Ovary (tissue), 7 donors: ENCODE measurements at regions not wholly inside any gene's neighbourhood (a gene's known extent, or its start where the extent isn't known, plus 50 kb on each side); places are given as distances from the start of the nearest gene placed in this dataset.

Source experiments
- DNase-seq, 5 donors: peaks; one replicate each; pipeline ENCODE4 v3.0.0-alpha.2; 2019 to 2020
- H3K27ac ChIP-seq, 2 donors: fragments of 200-600 bp; one replicate each; pipeline versions ENCODE4 v1.5.1 to v1.8.0; 2019 to 2022
- H3K27me3 ChIP-seq: fragments of 200-600 bp; one replicate; pipeline ENCODE4 v1.8.0; 2022
- H3K36me3 ChIP-seq: fragments of 200-600 bp; sonication (generic); one replicate; pipeline ENCODE4 v1.5.1; 2019
- H3K4me1 ChIP-seq: one replicate; pipeline ENCODE4 v1.8.1; 2013; ENCODE audit warnings: mild to moderate bottlenecking, moderate library complexity; ENCODE audit not compliant: insufficient read depth
- H3K4me3 ChIP-seq: fragments of 200-600 bp; sonication (generic); one replicate; pipeline ENCODE4 v1.5.1; 2017
- H3K9me3 ChIP-seq, 2 donors: fragments of 200-600 bp in 1 of 2; sonication (generic) in 1 of 2; one replicate each; pipeline versions ENCODE4 v1.5.1 to v1.8.1; 2013 to 2019; ENCODE audit warnings: mild to moderate bottlenecking in 1 of 2, moderate library complexity in 1 of 2
- EP300 ChIP-seq: sonication (generic); formaldehyde crosslinking; IDR thresholded peaks from one replicate; pipeline ENCODE4 v1.6.1; 2017; ENCODE audit warnings: antibody characterized with exemption
- POLR2A ChIP-seq: fragments of 450-650 bp; IDR thresholded peaks from one replicate; pipeline ENCODE4 v1.6.1; 2017; ENCODE audit warnings: antibody characterized with exemption, mild to moderate bottlenecking, moderate library complexity
- WGBS, 3 donors: extraction: QIAGEN DNeasy Blood & Tissue Kit in 1 of 3; methylation state at CpG; one replicate each; pipeline versions ENCODE4 v1.1.5 to v1.1.7; 2013 to 2017; 5-methylcytosine and 5-hydroxymethylcytosine counted together
- intact Hi-C, 4 donors: fragments of 100-400 bp; cut with DNase I; formaldehyde crosslinking; loops; one replicate each; pipeline versions ENCODE4 v1.11.0 to v1.15.1; 2022 to 2023
- TF ChIP-seq, protein P1 (sequence below), 3 donors: fragments of 450-650 bp in 2 of 3; fragments of 200-600 bp in 1 of 3; IDR thresholded peaks; one replicate each; pipeline versions ENCODE4 v1.5.1 to v1.8.0; 2016 to 2022; ENCODE audit warnings: antibody characterized with exemption in 3 of 3, mild to moderate bottlenecking in 1 of 3
- donor health status: DM: no; HTN: no; CAD: no; lungs with moderate emphysema.
- donor health status: DM: no; HTN: no; CAD: no.
- donor health status: Bipolar disorder and iron deficiency.
- donor health status: DM: no; HTN: no; CAD: no.
- donor health status: DM: yes; HTN: yes; CAD: no.

DNA sequence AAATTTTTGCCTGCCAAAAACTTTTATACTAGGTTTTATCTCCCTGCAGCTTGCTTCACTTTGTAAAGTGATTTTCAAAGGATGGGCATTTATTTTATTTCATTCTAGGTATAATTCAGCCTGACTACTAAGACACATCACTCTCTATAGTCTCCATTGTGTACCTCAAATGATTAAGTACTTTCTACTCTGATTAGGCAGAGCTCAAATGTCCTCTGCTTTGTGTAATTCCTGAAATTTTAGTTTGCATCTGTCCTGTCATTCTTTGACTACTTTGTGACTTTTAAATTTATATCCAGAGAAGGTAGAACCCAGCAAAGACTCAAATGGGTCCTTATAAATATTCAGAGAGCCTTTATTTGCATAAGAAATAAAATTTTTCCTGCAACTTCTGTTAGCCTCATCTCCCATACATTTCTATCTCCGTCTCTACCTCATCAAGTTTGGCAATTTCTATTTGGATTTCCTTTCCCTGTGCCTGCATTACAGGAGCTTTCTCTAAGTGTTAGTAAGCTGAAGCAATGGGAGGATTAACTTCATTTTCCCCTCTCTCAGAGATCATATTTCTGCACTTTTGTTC is 1038.0 kb upstream of the ATXN8OS start:
- TF ChIP-seq, protein P1, sequence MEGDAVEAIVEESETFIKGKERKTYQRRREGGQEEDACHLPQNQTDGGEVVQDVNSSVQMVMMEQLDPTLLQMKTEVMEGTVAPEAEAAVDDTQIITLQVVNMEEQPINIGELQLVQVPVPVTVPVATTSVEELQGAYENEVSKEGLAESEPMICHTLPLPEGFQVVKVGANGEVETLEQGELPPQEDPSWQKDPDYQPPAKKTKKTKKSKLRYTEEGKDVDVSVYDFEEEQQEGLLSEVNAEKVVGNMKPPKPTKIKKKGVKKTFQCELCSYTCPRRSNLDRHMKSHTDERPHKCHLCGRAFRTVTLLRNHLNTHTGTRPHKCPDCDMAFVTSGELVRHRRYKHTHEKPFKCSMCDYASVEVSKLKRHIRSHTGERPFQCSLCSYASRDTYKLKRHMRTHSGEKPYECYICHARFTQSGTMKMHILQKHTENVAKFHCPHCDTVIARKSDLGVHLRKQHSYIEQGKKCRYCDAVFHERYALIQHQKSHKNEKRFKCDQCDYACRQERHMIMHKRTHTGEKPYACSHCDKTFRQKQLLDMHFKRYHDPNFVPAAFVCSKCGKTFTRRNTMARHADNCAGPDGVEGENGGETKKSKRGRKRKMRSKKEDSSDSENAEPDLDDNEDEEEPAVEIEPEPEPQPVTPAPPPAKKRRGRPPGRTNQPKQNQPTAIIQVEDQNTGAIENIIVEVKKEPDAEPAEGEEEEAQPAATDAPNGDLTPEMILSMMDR (IDR thresholded peaks at IDR 0.05), result no peak
- TF ChIP-seq EP300, result no peak
- TF ChIP-seq POLR2A, result no peak
- intact Hi-C loops, result no loop called here
- 82 to 89% (median 82%) methylated on average over 1 of the region's 1 CpG for WGBS, 3 donors
- H3K36me3 ChIP-seq, result no peaks in the 10 kb centered on the region
- H3K4me3 ChIP-seq, result no peak overlapping the region
- H3K27ac ChIP-seq, result no peak overlapping the region
- no peak for DNase-seq
- no peaks in the 10 kb centered on the region for H3K27me3 ChIP-seq
- H3K9me3 ChIP-seq, result no peaks in the 10 kb centered on the region
- no peaks in the 10 kb centered on the region for H3K4me1 ChIP-seq

- TF ChIP-seq EP300 (no peak), POLR2A (no peak)
- TF ChIP-seq, protein P1 (IDR thresholded peaks at IDR 0.05), result no peak
- 68 to 72% (median 70%) methylated on average over 1 of the region's 1 CpG for whole genome bisulfite sequencing, 3 donors
- no peaks in the 10 kb centered on the region for H3K4me1 ChIP-seq
- H3K9me3 ChIP-seq, result no peaks in the 10 kb centered on the region
- no peak overlapping the region for H3K27ac ChIP-seq
- H3K4me3 ChIP-seq, result no peak overlapping the region
- DNase-seq, result no peak
- intact Hi-C loops, result no loop called here
- no peaks in the 10 kb centered on the region for H3K36me3 ChIP-seq
- H3K27me3 ChIP-seq, result no peaks in the 10 kb centered on the region
Observed at GRCh38 chr13:69050696-69051095, 1056.9 kb upstream of the ATXN8OS start.

GRCh38 chr13:69044629-69045028 is 1063.0 kb upstream of the ATXN8OS start:
- Histone ChIP-seq H3K27ac (no peak overlapping the region), H3K36me3 (no peaks in the 10 kb centered on the region), H3K27me3 (no peaks in the 10 kb centered on the region), H3K9me3 (no peaks in the 10 kb centered on the region), H3K4me1 (no peaks in the 10 kb centered on the region), H3K4me3 (no peak overlapping the region)
- WGBS, 3 donors, result 91 to 92% (median 91%) methylated on average over 9 of the region's 9 CpGs
- intact Hi-C loops, result no loop called here
- TF ChIP-seq POLR2A (no peak), EP300 (no peak)
- TF ChIP-seq, protein P1 (IDR thresholded peaks at IDR 0.05), result no peak
- DNase-seq, result no peak

DNA sequence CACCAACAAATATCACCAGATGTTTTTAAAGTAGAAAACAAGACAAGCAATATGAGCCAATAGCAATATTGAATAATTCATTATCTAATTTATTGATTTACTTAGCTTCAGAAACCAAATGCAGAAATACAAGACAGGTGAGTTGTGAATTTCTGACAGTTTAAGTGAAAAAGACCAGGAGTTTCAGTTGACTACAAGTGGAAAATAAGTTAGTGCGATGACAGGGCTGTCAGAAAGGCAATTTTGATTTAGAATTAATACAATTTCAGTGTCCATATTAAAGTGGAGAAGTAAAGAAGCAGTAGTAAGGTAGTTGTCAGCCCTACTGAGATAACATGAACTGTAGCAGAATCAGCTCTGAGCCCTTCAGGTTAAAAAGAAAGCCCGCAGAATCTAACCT is 1066.7 kb upstream of the ATXN8OS start:
- Histone ChIP-seq H3K27ac (no peak overlapping the region), H3K36me3 (no peaks in the 10 kb centered on the region), H3K27me3 (no peaks in the 10 kb centered on the region), H3K4me1 (no peaks in the 10 kb centered on the region), H3K9me3 (no peaks in the 10 kb centered on the region), H3K4me3 (no peak overlapping the region)
- intact Hi-C loops, result no loop called here
- WGBS, 3 donors, result 85 to 93% (median 91%) methylated on average over 2 of the region's 2 CpGs
- no peak for DNase-seq
- TF ChIP-seq, protein P1 (IDR thresholded peaks at IDR 0.05), result no peak
- TF ChIP-seq EP300, result no peak
- no peak for TF ChIP-seq POLR2A
